ENCODE measurements at regions not wholly inside any gene's neighbourhood (a gene's known extent, or its start where the extent isn't known, plus 50 kb on each side); places are given as distances from the start of the nearest gene placed in this dataset.
"Not testable (repeated sequence)": the region's sequence is repeated elsewhere in the genome, so short reads cannot be mapped to it uniquely, and the experiment has no call there.

- no peak for DNase-seq (ENCODE audit: low read depth in 2 of 2)
Measured at GRCh38 chr5:88092358-88092757, 176.3 kb downstream of the TMEM161B start.

GRCh38 chr5:88090506-88090905, 178.1 kb downstream of the TMEM161B start:
- DNase-seq (ENCODE audit: low read depth in 2 of 2): no peak

DNA sequence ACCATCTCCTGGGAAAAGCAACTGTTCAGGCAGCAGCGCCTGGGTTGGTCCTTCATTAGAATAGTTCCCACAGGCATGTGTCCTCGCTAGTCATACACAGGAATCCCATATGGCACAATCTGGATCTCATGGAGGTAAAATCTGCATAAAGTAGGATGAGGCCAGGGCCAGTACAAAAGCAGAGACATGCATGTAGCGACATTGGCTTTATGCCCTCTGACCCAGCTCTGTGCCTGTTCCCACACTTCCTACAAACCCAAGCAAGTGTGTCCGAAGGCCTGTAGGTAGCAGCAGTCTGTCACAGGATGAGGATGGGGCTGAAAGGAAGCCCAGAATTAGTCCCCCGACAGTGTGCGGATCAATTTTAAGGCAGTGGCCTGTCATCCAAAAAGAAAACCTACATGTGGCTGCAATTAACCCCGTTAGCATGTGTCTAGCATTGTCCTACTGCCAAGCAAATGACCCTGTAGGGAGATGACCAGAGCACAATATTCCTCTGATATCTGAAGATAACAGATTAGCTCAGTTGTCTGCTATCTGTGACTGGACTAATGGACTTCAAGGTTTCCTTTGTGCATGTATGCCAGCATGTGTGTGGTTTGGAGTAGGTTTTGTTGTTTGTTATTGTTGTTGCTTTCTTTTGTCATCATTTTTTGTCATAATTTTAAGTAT, 178.8 kb downstream of the TMEM161B start:
- no peak for DNase-seq (ENCODE audit: low read depth in 2 of 2)

DNA sequence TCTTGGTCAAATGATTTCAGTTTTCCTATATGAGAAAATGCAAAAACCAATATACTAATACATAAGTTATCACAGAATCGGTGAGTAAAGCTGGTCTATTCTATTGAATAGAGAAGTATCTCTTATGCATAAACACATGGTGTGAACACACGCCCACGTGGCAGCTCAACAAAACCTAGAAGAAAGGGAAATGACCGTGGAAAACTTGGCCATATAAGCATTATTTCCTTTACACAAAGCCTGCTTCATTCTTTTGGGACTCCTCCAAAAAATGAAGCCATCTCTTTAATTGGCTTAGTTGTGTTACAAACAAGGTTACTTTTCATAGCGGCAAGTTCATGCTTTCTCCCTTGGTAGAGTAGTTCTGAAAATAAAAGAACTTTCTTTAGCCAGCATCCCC, 183.2 kb downstream of the TMEM161B start:
- DNase-seq (ENCODE audit: low read depth in 2 of 2): no peak

GRCh38 chr5:88081877-88082276, 186.8 kb downstream of the TMEM161B start:
- no peak for DNase-seq (ENCODE audit: low read depth in 2 of 2)

DNA sequence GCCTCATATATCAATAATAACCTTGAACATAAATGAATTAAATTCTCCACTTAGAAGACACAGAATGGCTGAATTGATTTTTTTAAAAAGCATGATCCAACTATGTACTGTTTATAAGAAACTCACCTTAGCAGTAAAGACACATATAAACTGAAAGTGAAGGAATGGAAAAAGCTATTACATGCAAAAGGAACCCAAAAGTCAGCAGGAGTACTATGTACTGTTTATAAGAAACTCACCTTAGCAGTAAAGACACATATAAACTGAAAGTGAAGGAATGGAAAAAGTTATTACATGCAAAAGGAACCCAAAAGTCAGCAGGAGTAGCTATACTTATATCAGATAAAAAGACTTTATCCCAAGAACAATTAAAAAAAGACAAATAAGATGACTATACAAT, 204.8 kb downstream of the TMEM161B start:
- DNase-seq (ENCODE audit: low read depth in 2 of 2): no peak

GRCh38 chr5:88060194-88060593, 208.5 kb downstream of the TMEM161B start:
- DNase-seq (ENCODE audit: low read depth in 2 of 2): no peak

- no peak for DNase-seq (ENCODE audit: low read depth in 2 of 2)
Measured at GRCh38 chr5:88058625-88059024, 210.0 kb downstream of the TMEM161B start.

DNA sequence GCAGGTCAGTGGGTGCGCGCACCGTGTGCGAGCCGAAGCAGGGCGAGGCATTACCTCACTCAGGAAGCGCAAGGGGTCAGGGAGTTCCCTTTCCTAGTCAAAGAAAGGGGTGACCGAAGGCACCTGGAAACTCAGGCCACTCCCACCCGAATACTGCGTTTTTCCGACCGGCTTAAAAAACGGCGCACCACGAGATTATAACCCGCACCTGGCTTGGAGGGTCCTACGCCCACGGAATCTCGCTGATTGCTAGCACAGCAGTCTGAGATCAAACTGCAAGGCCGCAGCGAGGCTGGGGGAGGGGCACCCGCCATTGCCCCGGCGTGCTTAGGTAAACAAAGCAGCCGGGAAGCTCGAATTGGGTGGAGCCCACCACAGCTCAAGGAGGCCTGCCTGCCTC, 216.2 kb downstream of the TMEM161B start:
- DNase-seq (ENCODE audit: low read depth in 2 of 2): not testable (repeated sequence)

DNA sequence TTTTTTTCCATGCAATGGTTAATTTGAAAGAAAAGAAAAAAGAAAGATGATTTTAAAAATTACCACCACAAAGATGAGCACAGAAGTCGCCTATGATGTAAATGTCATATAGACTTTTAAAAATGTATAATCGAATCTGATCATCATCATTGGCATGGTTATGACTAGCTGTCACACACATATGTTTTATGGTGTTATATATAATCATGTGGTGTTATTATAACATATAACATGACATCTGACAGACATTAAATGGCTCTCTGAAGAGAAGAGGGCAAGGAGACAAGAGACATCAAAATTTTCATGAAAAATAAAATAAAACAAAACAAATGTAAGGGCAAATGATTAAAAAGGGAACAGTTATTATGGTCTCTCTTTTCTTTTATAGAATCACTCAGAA, 217.5 kb downstream of the TMEM161B start:
- no peak for DNase-seq (ENCODE audit: low read depth in 2 of 2)

GRCh38 chr5:88049737-88050136, 218.9 kb downstream of the TMEM161B start:
- no peak for DNase-seq (ENCODE audit: low read depth in 2 of 2)

GRCh38 chr5:88049156-88049555, 219.5 kb downstream of the TMEM161B start:
- DNase-seq (ENCODE audit: low read depth in 2 of 2): no peak

DNA sequence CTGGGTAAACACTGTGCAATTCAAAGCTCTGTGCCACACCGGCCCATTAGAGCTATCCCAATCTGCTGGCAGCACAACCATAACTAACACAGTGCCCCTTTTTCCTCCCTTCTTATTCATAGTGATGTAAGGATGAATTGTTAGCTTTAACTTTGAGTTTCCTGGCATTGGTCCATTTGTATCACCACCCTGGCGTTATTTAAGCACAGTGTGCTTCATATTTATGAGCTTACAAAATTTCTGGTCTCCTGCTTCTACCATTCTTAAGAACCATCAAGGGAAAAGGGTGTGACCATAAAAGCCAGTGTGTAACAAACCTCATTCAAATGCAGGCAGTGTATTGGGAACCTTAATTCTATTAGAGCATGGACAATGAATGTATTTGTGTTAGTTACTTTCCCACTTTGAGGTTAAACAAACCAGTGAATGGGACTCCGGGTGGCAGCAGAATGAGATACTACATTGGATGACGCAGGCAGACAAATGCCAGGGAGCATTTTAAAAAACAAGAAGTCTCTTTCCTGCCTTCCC, 222.6 kb downstream of the TMEM161B start:
- no peak for DNase-seq (ENCODE audit: low read depth in 2 of 2)

GRCh38 chr5:88045165-88045564, 223.5 kb downstream of the TMEM161B start:
- no peak for DNase-seq (ENCODE audit: low read depth in 2 of 2)

DNA sequence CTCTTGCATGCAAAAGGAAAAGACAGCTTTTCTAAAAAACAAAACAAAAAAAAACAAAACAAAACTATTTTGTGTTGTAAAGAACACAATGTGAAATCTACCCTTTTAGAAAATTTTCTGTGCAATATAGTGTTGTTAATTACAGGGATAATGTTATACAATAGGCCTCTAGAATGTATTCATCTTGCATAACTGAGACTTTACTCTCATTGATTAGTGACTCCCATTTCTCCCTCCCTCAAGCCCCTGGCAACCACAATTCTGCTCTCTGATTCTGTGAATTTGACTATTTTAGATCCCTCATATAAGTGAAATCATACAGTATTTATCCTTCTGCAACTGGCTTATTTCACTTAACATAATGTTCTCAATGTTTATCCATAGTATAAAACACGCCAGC, 234.1 kb downstream of the TMEM161B start:
- no peak for DNase-seq (ENCODE audit: low read depth in 2 of 2)

DNA sequence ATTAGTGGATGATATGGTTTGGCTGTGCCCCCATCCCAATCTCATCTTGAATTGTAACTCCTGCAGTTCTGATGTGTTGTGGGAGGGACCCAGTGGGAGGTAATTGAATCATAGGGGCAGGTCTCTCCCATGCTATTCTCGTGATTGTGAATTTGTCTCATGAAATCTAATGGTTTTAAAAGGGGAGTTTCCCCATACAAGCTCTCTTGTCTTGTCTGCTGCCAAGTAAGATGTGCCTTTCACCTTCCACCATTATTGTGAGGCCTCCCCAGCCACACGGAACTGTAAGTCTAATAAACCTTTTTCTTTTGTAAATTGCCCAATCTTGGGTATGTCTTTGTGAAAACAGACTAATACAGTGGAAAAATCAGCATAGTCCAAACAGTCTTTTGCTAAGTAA, 235.5 kb downstream of the TMEM161B start:
- no peak for DNase-seq (ENCODE audit: low read depth in 2 of 2)

- DNase-seq (ENCODE audit: low read depth in 2 of 2): no peak
Measured at GRCh38 chr5:88029011-88029410, 239.6 kb downstream of the TMEM161B start.

- DNase-seq (ENCODE audit: low read depth in 2 of 2): no peak
Measured at GRCh38 chr5:88021141-88021540, 247.5 kb downstream of the TMEM161B start.

GRCh38 chr5:88014984-88015383, 253.7 kb downstream of the TMEM161B start:
- not testable (repeated sequence) for DNase-seq (ENCODE audit: low read depth in 2 of 2)

DNA sequence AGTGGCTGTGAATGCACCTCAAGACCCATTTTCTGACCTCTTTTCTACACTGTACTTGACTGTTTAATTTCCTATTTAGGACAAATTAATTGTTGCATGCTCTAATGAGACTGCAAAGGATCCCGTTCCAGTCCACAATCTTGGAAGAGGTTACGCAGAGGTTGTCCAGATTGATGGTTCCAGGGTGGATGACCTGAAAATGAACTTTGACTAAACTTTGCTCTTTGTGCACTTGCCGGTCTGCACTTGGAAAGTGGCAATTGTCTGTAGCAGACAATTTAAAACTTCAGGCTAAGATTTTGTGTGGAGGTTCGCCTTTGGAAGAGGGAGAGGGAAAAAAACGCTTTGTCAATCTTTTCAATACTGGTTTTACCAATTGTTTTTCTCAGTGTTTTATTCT, 267.8 kb downstream of the TMEM161B start:
- DNase-seq (ENCODE audit: low read depth in 2 of 2): no peak

DNA sequence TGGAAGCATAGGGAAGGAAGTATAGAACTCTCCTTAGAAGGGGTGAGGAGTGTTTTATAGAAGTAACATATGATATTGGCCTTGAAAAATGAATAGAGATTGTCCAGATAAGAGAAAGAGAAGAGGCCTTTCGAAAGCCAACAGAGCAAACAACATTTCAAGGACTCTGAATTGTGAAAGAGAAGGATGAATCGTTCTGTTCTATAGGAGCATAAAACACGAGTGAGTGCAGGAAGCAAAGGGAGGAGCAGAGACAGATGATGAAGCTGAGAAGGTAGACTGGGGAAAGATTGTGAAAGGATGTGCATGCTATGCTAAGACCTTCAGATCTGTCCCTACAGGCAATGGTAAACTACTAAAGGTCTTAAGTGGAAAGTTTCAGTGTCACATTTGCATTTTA, 271.0 kb downstream of the TMEM161B start:
- DNase-seq (ENCODE audit: low read depth in 2 of 2): no peak

GRCh38 chr5:87966213-87966612, 302.4 kb downstream of the TMEM161B start:
- DNase-seq (ENCODE audit: low read depth in 2 of 2): no peak

GRCh38 chr5:87954121-87954520, 314.5 kb downstream of the TMEM161B start:
- no peak for DNase-seq (ENCODE audit: low read depth in 2 of 2)

GRCh38 chr5:87951661-87952060, 317.0 kb downstream of the TMEM161B start:
- DNase-seq (ENCODE audit: low read depth in 2 of 2): no peak

Measured in stimulated activated CD4-positive, alpha-beta T cell treated with anti-CD3 and anti-CD28 coated beads, Interleukin-12 subunit alpha, Interleukin-12 subunit beta, amount 100 ng/mL, for 24 hours (primary cell).